K562 (cell line): ENCODE measurements at regions not wholly inside any gene's neighbourhood (a gene's known extent, or its start where the extent isn't known, plus 50 kb on each side); places are given as distances from the start of the nearest gene placed in this dataset.

Source experiments
- ATAC-seq: fragments of 200-7000 bp; cut with Tn5 transposase; 3 replicates; pipeline ENCODE4 v1.9.1; 2020; ENCODE audit warnings: moderate library complexity
- BruUV-seq: library from RNA; stranded (reverse); fragments of 400-500 nt; replicated peaks from 2 replicates; lab custom pipeline; 2021; lab: Mats Ljungman, UMichigan
- CTCF ChIA-PET: fragments of 300-600 bp; formaldehyde crosslinking; extraction: SDS; loops from one replicate; lab custom pipeline; 2021; ENCODE audit warnings: low intra/inter-chr PET ratio; lab: Yijun Ruan, JAX
- POLR2A ChIA-PET: fragments of 300-600, 350-650 bp; sonication (Branson Sonifier 250); formaldehyde crosslinking; extraction: SDS; loops from one replicate; lab custom pipeline; 2021; ENCODE audit warnings: antibody characterized with exemption, inconsistent platforms; lab: Yijun Ruan, JAX
- DNase-seq, 4 experiments: peaks; one replicate each; pipeline versions ENCODE4 v3.0.0 to v3.0.0-alpha.2; 2011 to 2018; ENCODE audit warnings: low spot score in 3 of 4, mixed read lengths in 3 of 4; ENCODE audit errors: extremely low read depth in 1 of 4
- FAIRE-seq: peaks from 2 replicates; lab custom pipeline; 2011; peaks lifted over from hg19 to GRCh38; lab: Jason Lieb, UNC
- H2AFZ ChIP-seq: 2 replicates; pipeline ENCODE4 v1.6.0; 2011; ENCODE audit warnings: low read depth, low read length, control low read depth, inconsistent platforms
- H3K27ac ChIP-seq: fragments of 200-600 bp; 3 replicates; pipeline ENCODE4 v1.8.0; 2011; ENCODE audit warnings: low read depth, mild to moderate bottlenecking, control low read depth, inconsistent platforms, low read length, moderate library complexity, mixed read lengths; ENCODE audit errors: extremely low read depth
- H3K27me3 ChIP-seq, 2 experiments: fragments of 300-600 bp in 1 of 2; 2 replicates in 1 of 2; 3 replicates in 1 of 2; pipeline versions ENCODE4 v1.6.0 to v1.8.0; 2011; ENCODE audit warnings: inconsistent platforms in 2 of 2, low read length in 2 of 2, mild to moderate bottlenecking in 1 of 2, mixed read lengths in 1 of 2, moderate library complexity in 1 of 2; ENCODE audit not compliant: control insufficient read depth in 2 of 2, insufficient read depth in 2 of 2
- H3K36me3 ChIP-seq: fragments of 300-600 bp; 3 replicates; pipeline ENCODE4 v1.8.0; 2011; ENCODE audit warnings: mild to moderate bottlenecking, low read length, inconsistent platforms; ENCODE audit not compliant: control insufficient read depth, insufficient read depth
- H3K4me1 ChIP-seq, 2 experiments: fragments of 200-600 bp in 1 of 2; replicated peaks in 1 of 2; 2 replicates in 1 of 2; 3 replicates in 1 of 2; pipeline versions ENCODE4 v1.5.1 to v1.8.0; 2011; ENCODE audit warnings: inconsistent platforms in 2 of 2, low read length in 2 of 2, mild to moderate bottlenecking in 1 of 2, mixed read lengths in 1 of 2, moderate library complexity in 1 of 2; ENCODE audit not compliant: control insufficient read depth in 2 of 2, insufficient read depth in 2 of 2
- H3K4me2 ChIP-seq: 2 replicates; pipeline ENCODE4 v1.6.1; 2011; ENCODE audit warnings: low read length, control low read depth, inconsistent platforms, mixed read lengths; ENCODE audit not compliant: insufficient read depth
- H3K4me3 ChIP-seq: fragments of 200-600 bp; sonication (generic), shearing (Covaris generic); 2 replicates; pipeline ENCODE4 v1.5.1; 2016; ENCODE audit warnings: control low read depth, inconsistent platforms
- H3K79me2 ChIP-seq: fragments of 200-600 bp; 3 replicates; pipeline ENCODE4 v1.8.0; 2011; ENCODE audit warnings: low read length, inconsistent platforms; ENCODE audit not compliant: control insufficient read depth, insufficient read depth
- H3K9ac ChIP-seq, 2 experiments: 2 replicates each; pipeline versions ENCODE4 v1.6.0 to v1.6.1; 2011; ENCODE audit warnings: low read depth in 2 of 2, low read length in 2 of 2, control low read depth in 1 of 2, inconsistent platforms in 1 of 2, mild to moderate bottlenecking in 1 of 2, mixed read lengths in 1 of 2; ENCODE audit not compliant: insufficient read depth in 1 of 2
- H3K9me1 ChIP-seq: one replicate; pipeline ENCODE4 v1.6.0; 2011; ENCODE audit warnings: inconsistent platforms, mild to moderate bottlenecking, low read length, moderate library complexity; ENCODE audit not compliant: control insufficient read depth, insufficient read depth
- H3K9me3 ChIP-seq: replicated peaks from 2 replicates; pipeline ENCODE4 v1.5.1; 2011; ENCODE audit warnings: low read depth, low read length, inconsistent platforms; ENCODE audit not compliant: control insufficient read depth, insufficient read depth
- H4K20me1 ChIP-seq: replicated peaks from 2 replicates; pipeline ENCODE4 v1.6.1; 2011; ENCODE audit warnings: low read length, inconsistent platforms, mixed read lengths; ENCODE audit not compliant: control insufficient read depth, insufficient read depth
- POU5F1 ChIP-seq: fragments of 150-350 bp; IDR thresholded peaks from 2 replicates; pipeline ENCODE4 v1.6.1; 2014; ENCODE audit warnings: borderline replicate concordance, low read length, low read depth, mild to moderate bottlenecking; ENCODE audit not compliant: partially characterized antibody
- TAF15 ChIP-seq: fragments of 200-400 bp; formaldehyde crosslinking; IDR thresholded peaks from 2 replicates; pipeline ENCODE4 v1.6.1; 2017; ENCODE audit warnings: mild to moderate bottlenecking, low read depth, low read length, moderate library complexity
- TEAD4 ChIP-seq, 2 experiments: sonication (generic) in 1 of 2; formaldehyde crosslinking in 1 of 2; IDR thresholded peaks; 2 replicates each; pipeline versions ENCODE4 v1.6.1 to v1.8.0; 2012 to 2022; ENCODE audit warnings: borderline replicate concordance in 1 of 2, inconsistent platforms in 1 of 2, low read length in 1 of 2, mild to moderate bottlenecking in 1 of 2, missing genetic modification reagents in 1 of 2
- ZNF274 ChIP-seq: IDR thresholded peaks from 2 replicates; pipeline ENCODE4 v1.6.1; 2011; ENCODE audit warnings: low read depth, mild to moderate bottlenecking, low read length, moderate library complexity, borderline replicate concordance
- ZNF444 ChIP-seq: fragments of 250-450 bp; sonication (Bioruptor Pico); IDR thresholded peaks from 2 replicates; pipeline ENCODE4 v1.4.0; 2020; ENCODE audit warnings: mild to moderate bottlenecking, moderate library complexity
- WGBS: fragments of 100-300 bp; shearing (Covaris generic); methylation state at CpG from one replicate; pipeline ENCODE4 v1.1.6; 2016; ENCODE audit warnings: low coverage, mixed read lengths; ENCODE audit not compliant: insufficient coverage; ENCODE audit errors: missing lambda C conversion rate; 5-methylcytosine and 5-hydroxymethylcytosine counted together
- in situ Hi-C: fragments of 300-500 bp; cut with MboI; formaldehyde crosslinking; loops from 4 replicates; pipeline ENCODE4 v1.15.0; 2018; ENCODE audit warnings: inconsistent platforms, mixed read lengths
- intact Hi-C: fragments of 100-400 bp; cut with micrococcal nuclease; formaldehyde crosslinking; loops from 2 replicates; pipeline ENCODE4 v1.14.2; 2022
- TF ChIP-seq, protein P1 (sequence below): sonication (generic); formaldehyde crosslinking; IDR thresholded peaks from 2 replicates; pipeline ENCODE4 v1.9.0; 2022; ENCODE audit warnings: mild to moderate bottlenecking, missing genetic modification reagents
- TF ChIP-seq, protein P2 (sequence below): sonication (generic); formaldehyde crosslinking; IDR thresholded peaks from 2 replicates; pipeline ENCODE4 v1.8.1; 2023; ENCODE audit warnings: mild to moderate bottlenecking, missing genetic modification reagents

GRCh38 chr3:68620211-68620610 is 312.1 kb downstream of the TAFA4 start:
- CTCF ChIA-PET = no interaction called here
- intact Hi-C loops = no loop called here
- no peak overlapping the region for H2AFZ ChIP-seq

More at GRCh38 chr3:68620211-68620610, 312.1 kb downstream of the TAFA4 start:
- Histone ChIP-seq H3K4me3 (no peak overlapping the region), H3K9me1 (no peaks in the 10 kb centered on the region), H3K9ac (no peak overlapping the region), H3K4me2 (no peak overlapping the region), H3K36me3 (no peaks in the 10 kb centered on the region), H3K9me3 (no peaks in the 10 kb centered on the region), H3K27me3 (no peaks in the 10 kb centered on the region), H3K27ac (no peak overlapping the region), H4K20me1 (no peaks in the 10 kb centered on the region)
- ATAC-seq = no peak
- WGBS = 0% methylated on average over 2 of the region's 6 CpGs
- POLR2A ChIA-PET = no interaction called here
- BruUV-seq = no TSS peak
- no peak for FAIRE-seq
- TF ChIP-seq TAF15 (no peak), POU5F1 (no peak), ZNF274 (no peak), TEAD4 (IDR thresholded peaks at IDR 0.05; ENCODE audit: low read length) (no peak), TEAD4 (CRISPR knock-in tag; IDR thresholded peaks at IDR 0.05; ENCODE audit: borderline replicate concordance) (no peak), ZNF444 (CRISPR knock-in tag) (no peak)
- TF ChIP-seq, protein P1, sequence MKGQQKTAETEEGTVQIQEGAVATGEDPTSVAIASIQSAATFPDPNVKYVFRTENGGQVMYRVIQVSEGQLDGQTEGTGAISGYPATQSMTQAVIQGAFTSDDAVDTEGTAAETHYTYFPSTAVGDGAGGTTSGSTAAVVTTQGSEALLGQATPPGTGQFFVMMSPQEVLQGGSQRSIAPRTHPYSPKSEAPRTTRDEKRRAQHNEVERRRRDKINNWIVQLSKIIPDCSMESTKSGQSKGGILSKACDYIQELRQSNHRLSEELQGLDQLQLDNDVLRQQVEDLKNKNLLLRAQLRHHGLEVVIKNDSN (CRISPR knock-in tag) = no peak
- TF ChIP-seq, protein P2, sequence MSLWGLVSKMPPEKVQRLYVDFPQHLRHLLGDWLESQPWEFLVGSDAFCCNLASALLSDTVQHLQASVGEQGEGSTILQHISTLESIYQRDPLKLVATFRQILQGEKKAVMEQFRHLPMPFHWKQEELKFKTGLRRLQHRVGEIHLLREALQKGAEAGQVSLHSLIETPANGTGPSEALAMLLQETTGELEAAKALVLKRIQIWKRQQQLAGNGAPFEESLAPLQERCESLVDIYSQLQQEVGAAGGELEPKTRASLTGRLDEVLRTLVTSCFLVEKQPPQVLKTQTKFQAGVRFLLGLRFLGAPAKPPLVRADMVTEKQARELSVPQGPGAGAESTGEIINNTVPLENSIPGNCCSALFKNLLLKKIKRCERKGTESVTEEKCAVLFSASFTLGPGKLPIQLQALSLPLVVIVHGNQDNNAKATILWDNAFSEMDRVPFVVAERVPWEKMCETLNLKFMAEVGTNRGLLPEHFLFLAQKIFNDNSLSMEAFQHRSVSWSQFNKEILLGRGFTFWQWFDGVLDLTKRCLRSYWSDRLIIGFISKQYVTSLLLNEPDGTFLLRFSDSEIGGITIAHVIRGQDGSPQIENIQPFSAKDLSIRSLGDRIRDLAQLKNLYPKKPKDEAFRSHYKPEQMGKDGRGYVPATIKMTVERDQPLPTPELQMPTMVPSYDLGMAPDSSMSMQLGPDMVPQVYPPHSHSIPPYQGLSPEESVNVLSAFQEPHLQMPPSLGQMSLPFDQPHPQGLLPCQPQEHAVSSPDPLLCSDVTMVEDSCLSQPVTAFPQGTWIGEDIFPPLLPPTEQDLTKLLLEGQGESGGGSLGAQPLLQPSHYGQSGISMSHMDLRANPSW = no peak
- TF ChIP-seq, all 486 proteins: peak for 0
- DNase-seq = no peak
- in situ Hi-C loops = no loop called here
- Histone ChIP-seq H3K4me1 (no peaks in the 10 kb centered on the region), H3K79me2 (no peaks in the 10 kb centered on the region)
